ENCODE measurements at regions not wholly inside any gene's neighbourhood (a gene's known extent, or its start where the extent isn't known, plus 50 kb on each side); places are given as distances from the start of the nearest gene placed in this dataset.

DNA sequence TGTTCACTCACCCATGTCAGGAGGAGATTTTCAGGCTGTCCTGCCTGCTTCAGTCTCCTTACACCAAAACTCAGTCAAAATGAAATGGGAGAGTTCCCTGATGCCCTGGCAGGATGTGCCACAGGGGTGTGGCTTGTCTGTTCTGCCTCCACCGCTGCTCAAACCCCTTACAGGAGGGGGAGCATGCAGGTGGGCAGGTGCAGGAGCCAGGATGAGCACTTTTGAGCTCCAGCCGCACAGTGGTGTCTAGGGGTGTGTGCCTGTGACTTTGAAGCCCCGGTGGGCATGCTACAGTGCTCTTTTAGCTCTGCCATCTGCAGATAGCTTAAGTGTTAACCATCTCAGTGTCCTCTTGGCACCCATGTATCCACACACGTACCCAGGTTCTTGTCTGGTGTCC, 71.9 kb upstream of the IPO5 start:
- TF ChIP-seq ZBTB21 (CRISPR knock-in tag; IDR thresholded peaks at IDR 0.05; ENCODE audit: borderline replicate concordance) (no peak), SP1 (CRISPR knock-in tag; conservative IDR thresholded peaks at IDR 0.05) (no peak), CREB1 (CRISPR knock-in tag; IDR thresholded peaks at IDR 0.05) (no peak), ZNF317 (CRISPR knock-in tag; IDR thresholded peaks at IDR 0.05; ENCODE audit: borderline replicate concordance, low read depth) (no peak)
- TF ChIP-seq, protein P1, sequence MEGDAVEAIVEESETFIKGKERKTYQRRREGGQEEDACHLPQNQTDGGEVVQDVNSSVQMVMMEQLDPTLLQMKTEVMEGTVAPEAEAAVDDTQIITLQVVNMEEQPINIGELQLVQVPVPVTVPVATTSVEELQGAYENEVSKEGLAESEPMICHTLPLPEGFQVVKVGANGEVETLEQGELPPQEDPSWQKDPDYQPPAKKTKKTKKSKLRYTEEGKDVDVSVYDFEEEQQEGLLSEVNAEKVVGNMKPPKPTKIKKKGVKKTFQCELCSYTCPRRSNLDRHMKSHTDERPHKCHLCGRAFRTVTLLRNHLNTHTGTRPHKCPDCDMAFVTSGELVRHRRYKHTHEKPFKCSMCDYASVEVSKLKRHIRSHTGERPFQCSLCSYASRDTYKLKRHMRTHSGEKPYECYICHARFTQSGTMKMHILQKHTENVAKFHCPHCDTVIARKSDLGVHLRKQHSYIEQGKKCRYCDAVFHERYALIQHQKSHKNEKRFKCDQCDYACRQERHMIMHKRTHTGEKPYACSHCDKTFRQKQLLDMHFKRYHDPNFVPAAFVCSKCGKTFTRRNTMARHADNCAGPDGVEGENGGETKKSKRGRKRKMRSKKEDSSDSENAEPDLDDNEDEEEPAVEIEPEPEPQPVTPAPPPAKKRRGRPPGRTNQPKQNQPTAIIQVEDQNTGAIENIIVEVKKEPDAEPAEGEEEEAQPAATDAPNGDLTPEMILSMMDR (IDR thresholded peaks at IDR 0.05): no peak
- TF ChIP-seq, protein P2, sequence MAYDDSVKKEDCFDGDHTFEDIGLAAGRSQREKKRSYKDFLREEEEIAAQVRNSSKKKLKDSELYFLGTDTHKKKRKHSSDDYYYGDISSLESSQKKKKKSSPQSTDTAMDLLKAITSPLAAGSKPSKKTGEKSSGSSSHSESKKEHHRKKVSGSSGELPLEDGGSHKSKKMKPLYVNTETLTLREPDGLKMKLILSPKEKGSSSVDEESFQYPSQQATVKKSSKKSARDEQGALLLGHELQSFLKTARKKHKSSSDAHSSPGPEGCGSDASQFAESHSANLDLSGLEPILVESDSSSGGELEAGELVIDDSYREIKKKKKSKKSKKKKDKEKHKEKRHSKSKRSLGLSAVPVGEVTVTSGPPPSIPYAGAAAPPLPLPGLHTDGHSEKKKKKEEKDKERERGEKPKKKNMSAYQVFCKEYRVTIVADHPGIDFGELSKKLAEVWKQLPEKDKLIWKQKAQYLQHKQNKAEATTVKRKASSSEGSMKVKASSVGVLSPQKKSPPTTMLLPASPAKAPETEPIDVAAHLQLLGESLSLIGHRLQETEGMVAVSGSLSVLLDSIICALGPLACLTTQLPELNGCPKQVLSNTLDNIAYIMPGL (CRISPR knock-in tag; IDR thresholded peaks at IDR 0.05): no peak
- TF ChIP-seq, protein P3, sequence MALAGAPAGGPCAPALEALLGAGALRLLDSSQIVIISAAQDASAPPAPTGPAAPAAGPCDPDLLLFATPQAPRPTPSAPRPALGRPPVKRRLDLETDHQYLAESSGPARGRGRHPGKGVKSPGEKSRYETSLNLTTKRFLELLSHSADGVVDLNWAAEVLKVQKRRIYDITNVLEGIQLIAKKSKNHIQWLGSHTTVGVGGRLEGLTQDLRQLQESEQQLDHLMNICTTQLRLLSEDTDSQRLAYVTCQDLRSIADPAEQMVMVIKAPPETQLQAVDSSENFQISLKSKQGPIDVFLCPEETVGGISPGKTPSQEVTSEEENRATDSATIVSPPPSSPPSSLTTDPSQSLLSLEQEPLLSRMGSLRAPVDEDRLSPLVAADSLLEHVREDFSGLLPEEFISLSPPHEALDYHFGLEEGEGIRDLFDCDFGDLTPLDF (CRISPR knock-in tag; IDR thresholded peaks at IDR 0.05): no peak
- TF ChIP-seq, protein P4, sequence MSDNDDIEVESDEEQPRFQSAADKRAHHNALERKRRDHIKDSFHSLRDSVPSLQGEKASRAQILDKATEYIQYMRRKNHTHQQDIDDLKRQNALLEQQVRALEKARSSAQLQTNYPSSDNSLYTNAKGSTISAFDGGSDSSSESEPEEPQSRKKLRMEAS (CRISPR knock-in tag; IDR thresholded peaks at IDR 0.05): no peak
- TF ChIP-seq, protein P5, sequence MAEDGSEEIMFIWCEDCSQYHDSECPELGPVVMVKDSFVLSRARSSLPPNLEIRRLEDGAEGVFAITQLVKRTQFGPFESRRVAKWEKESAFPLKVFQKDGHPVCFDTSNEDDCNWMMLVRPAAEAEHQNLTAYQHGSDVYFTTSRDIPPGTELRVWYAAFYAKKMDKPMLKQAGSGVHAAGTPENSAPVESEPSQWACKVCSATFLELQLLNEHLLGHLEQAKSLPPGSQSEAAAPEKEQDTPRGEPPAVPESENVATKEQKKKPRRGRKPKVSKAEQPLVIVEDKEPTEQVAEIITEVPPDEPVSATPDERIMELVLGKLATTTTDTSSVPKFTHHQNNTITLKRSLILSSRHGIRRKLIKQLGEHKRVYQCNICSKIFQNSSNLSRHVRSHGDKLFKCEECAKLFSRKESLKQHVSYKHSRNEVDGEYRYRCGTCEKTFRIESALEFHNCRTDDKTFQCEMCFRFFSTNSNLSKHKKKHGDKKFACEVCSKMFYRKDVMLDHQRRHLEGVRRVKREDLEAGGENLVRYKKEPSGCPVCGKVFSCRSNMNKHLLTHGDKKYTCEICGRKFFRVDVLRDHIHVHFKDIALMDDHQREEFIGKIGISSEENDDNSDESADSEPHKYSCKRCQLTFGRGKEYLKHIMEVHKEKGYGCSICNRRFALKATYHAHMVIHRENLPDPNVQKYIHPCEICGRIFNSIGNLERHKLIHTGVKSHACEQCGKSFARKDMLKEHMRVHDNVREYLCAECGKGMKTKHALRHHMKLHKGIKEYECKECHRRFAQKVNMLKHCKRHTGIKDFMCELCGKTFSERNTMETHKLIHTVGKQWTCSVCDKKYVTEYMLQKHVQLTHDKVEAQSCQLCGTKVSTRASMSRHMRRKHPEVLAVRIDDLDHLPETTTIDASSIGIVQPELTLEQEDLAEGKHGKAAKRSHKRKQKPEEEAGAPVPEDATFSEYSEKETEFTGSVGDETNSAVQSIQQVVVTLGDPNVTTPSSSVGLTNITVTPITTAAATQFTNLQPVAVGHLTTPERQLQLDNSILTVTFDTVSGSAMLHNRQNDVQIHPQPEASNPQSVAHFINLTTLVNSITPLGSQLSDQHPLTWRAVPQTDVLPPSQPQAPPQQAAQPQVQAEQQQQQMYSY (CRISPR knock-in tag; IDR thresholded peaks at IDR 0.05): no peak
- TF ChIP-seq, protein P6, sequence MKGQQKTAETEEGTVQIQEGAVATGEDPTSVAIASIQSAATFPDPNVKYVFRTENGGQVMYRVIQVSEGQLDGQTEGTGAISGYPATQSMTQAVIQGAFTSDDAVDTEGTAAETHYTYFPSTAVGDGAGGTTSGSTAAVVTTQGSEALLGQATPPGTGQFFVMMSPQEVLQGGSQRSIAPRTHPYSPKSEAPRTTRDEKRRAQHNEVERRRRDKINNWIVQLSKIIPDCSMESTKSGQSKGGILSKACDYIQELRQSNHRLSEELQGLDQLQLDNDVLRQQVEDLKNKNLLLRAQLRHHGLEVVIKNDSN (CRISPR knock-in tag; IDR thresholded peaks at IDR 0.05): no peak
- TF ChIP-seq, protein P7, sequence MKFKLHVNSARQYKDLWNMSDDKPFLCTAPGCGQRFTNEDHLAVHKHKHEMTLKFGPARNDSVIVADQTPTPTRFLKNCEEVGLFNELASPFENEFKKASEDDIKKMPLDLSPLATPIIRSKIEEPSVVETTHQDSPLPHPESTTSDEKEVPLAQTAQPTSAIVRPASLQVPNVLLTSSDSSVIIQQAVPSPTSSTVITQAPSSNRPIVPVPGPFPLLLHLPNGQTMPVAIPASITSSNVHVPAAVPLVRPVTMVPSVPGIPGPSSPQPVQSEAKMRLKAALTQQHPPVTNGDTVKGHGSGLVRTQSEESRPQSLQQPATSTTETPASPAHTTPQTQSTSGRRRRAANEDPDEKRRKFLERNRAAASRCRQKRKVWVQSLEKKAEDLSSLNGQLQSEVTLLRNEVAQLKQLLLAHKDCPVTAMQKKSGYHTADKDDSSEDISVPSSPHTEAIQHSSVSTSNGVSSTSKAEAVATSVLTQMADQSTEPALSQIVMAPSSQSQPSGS (CRISPR knock-in tag; IDR thresholded peaks at IDR 0.05; ENCODE audit: borderline replicate concordance, low read depth): no peak
- TF ChIP-seq, protein P8, sequence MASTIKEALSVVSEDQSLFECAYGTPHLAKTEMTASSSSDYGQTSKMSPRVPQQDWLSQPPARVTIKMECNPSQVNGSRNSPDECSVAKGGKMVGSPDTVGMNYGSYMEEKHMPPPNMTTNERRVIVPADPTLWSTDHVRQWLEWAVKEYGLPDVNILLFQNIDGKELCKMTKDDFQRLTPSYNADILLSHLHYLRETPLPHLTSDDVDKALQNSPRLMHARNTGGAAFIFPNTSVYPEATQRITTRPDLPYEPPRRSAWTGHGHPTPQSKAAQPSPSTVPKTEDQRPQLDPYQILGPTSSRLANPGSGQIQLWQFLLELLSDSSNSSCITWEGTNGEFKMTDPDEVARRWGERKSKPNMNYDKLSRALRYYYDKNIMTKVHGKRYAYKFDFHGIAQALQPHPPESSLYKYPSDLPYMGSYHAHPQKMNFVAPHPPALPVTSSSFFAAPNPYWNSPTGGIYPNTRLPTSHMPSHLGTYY (CRISPR knock-in tag; IDR thresholded peaks at IDR 0.05): no peak
